Transverse colon (tissue), 4 donors: ENCODE measurements at regions not wholly inside any gene's neighbourhood (a gene's known extent, or its start where the extent isn't known, plus 50 kb on each side); places are given as distances from the start of the nearest gene placed in this dataset.
A peak's percentile ranks its signal among the peaks of the same experiment; 100 is the strongest.

Experiments used
- DNase-seq: peaks from one replicate; pipeline ENCODE4 v3.0.0-alpha.2; 2019
- H3K27ac ChIP-seq, 4 donors: fragments of 200-600 bp; sonication (generic); 2 replicates each; pipeline ENCODE4 v1.5.1; 2016 to 2018; ENCODE audit warnings: inconsistent platforms in 4 of 4
- H3K27me3 ChIP-seq: fragments of 200-600 bp; sonication (generic); 2 replicates; pipeline ENCODE4 v1.5.1; 2017; ENCODE audit warnings: inconsistent platforms
- H3K36me3 ChIP-seq, 4 donors: fragments of 200-600 bp; sonication (generic); 2 replicates each; pipeline ENCODE4 v1.5.1; 2017 to 2019; ENCODE audit warnings: inconsistent platforms in 4 of 4
- H3K4me1 ChIP-seq, 4 donors: fragments of 200-600 bp; sonication (generic); 2 replicates each; pipeline ENCODE4 v1.5.1; 2017 to 2020; ENCODE audit warnings: inconsistent platforms in 4 of 4
- H3K4me3 ChIP-seq, 4 donors: fragments of 200-600 bp; sonication (generic); 1 replicate in 1 of 4; 2 replicates in 3 of 4; pipeline versions ENCODE4 v1.5.1 to v1.6.1; 2017 to 2019; ENCODE audit warnings: inconsistent platforms in 4 of 4
- H3K9me3 ChIP-seq, 2 donors: fragments of 200-600 bp; sonication (generic); 2 replicates each; pipeline ENCODE4 v1.5.1; 2017 to 2019; ENCODE audit warnings: inconsistent platforms in 2 of 2
- EP300 ChIP-seq: sonication (generic); formaldehyde crosslinking; IDR thresholded peaks from one replicate; pipeline ENCODE4 v1.6.1; 2017; ENCODE audit warnings: antibody characterized with exemption, low read depth
- POLR2A ChIP-seq: fragments of 450-650 bp; IDR thresholded peaks from one replicate; pipeline ENCODE4 v1.6.1; 2016; ENCODE audit warnings: antibody characterized with exemption, mild to moderate bottlenecking, moderate library complexity
- POLR2AphosphoS5 ChIP-seq, 3 donors: sonication (generic); formaldehyde crosslinking; IDR thresholded peaks; one replicate each; pipeline ENCODE4 v1.6.1; 2016; ENCODE audit warnings: antibody characterized with exemption in 3 of 3
- WGBS, 2 donors: methylation state at CpG; one replicate each; pipeline ENCODE4 v1.1.5; 2018; ENCODE audit warnings: low coverage in 1 of 2; 5-methylcytosine and 5-hydroxymethylcytosine counted together
- in situ Hi-C, 4 donors: fragments of 200-750 bp; cut with MboI; loops; one replicate each; pipeline versions ENCODE4 v1.15.0 to v1.15.1; 2017; ENCODE audit warnings: low sequenced_read_pairs in 3 of 4, low pct_ligation_motif_present in 1 of 4, low pct_unique_long_range_greater_than_20kb in 1 of 4
- intact Hi-C: fragments of 100-400 bp; cut with DNase I; formaldehyde crosslinking; loops from one replicate; pipeline ENCODE4 v1.15.1; 2023; ENCODE audit warnings: low total_unique reads
- TF ChIP-seq, protein P1 (sequence below), 5 experiments: fragments of 200-600 bp in 3 of 5; fragments of 450-650 bp in 2 of 5; sonication (generic) in 3 of 5; IDR thresholded peaks; 1 replicate in 2 of 5; 2 replicates in 3 of 5; pipeline ENCODE4 v1.5.1; 2016 to 2017; ENCODE audit warnings: antibody characterized with exemption in 5 of 5, inconsistent platforms in 3 of 5, mild to moderate bottlenecking in 2 of 5, moderate library complexity in 1 of 5

DNA sequence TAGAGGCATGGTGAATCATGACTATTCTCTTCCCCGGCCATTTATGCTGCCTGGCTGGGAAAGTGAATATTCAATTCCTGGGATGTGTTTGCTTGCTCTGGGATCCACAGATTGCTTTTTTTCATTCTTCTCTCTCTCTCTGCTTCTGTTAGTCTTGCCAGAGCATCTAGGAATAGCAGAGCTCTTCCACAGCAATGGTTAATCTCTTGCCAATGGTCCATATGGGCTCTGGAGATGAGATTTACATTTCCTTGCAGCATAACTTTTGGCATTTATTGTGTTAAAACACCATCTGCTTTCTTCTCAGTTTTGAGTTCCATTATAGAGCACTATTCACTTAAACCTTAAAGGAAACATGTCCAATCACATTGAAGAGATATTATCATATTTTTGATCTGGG is 59.2 kb upstream of the GUCY1A1 start:
- H3K9me3 ChIP-seq: no peaks in the 10 kb centered on the region
- no peak overlapping the region for H3K4me3 ChIP-seq
- no peaks in the 10 kb centered on the region for H3K36me3 ChIP-seq
- H3K4me1 ChIP-seq: no peaks in the 10 kb centered on the region
- DNase-seq: no peak
- intact Hi-C loops: no loop called here
- TF ChIP-seq POLR2A: no peak
- no peak for TF ChIP-seq EP300
- no peak for TF ChIP-seq POLR2AphosphoS5 (IDR thresholded peaks at IDR 0.05)
- TF ChIP-seq, protein P1, sequence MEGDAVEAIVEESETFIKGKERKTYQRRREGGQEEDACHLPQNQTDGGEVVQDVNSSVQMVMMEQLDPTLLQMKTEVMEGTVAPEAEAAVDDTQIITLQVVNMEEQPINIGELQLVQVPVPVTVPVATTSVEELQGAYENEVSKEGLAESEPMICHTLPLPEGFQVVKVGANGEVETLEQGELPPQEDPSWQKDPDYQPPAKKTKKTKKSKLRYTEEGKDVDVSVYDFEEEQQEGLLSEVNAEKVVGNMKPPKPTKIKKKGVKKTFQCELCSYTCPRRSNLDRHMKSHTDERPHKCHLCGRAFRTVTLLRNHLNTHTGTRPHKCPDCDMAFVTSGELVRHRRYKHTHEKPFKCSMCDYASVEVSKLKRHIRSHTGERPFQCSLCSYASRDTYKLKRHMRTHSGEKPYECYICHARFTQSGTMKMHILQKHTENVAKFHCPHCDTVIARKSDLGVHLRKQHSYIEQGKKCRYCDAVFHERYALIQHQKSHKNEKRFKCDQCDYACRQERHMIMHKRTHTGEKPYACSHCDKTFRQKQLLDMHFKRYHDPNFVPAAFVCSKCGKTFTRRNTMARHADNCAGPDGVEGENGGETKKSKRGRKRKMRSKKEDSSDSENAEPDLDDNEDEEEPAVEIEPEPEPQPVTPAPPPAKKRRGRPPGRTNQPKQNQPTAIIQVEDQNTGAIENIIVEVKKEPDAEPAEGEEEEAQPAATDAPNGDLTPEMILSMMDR (IDR thresholded peaks at IDR 0.05): no peak
- H3K27me3 ChIP-seq: no peaks in the 10 kb centered on the region
- 85 to 86% methylated on average over 1 of the region's 1 CpG for WGBS, 2 donors
- in situ Hi-C loops: no loop called here
- H3K27ac ChIP-seq: no peak overlapping the region

DNA sequence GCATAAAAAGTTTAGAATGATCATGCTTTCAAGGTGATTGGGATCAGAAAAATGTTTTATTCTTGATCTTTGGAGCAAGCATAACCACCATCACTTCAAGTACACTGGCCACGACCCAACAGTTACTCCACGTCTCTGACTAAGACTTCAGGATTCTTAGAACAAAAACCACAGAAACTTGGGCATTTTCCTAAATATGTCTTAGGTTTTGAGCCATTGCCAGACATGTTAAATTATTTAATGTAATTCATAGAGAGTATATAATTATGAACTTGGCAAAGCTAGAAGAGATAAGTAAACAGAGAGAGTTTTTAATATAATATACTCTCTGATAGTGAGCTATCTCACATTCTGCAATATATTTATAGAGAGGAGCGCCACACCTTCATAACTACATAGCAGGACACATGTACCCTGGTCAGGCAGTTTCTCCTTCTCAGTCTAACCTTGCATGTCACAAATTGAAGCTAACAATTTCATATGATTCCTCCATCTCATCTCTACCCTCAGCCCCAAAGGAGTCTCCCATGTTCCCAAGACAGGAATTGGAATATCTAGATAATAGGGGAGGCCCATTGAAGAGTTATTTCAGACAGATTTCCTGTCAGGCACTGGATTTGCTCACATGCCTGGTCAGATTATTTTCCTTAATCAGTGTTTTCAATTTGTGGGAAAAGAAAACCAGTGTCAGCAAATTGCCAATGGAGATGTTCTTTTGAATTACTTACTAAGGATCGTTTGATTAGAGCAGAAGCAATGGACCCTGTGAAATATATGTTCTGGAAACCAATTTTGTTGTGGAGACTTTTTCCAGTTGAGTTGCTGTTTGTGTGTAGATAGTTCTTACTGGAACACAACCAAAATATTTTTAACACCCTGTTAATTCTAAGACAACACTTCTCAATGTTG is 61.7 kb upstream of the GUCY1A1 start:
- TF ChIP-seq EP300 (no peak), POLR2AphosphoS5 (IDR thresholded peaks at IDR 0.05) (no peak), POLR2A (no peak)
- TF ChIP-seq, protein P1 (IDR thresholded peaks at IDR 0.05): no peak
- Histone ChIP-seq H3K27ac (no peak overlapping the region), H3K36me3 (no peaks in the 10 kb centered on the region), H3K9me3 (no peaks in the 10 kb centered on the region), H3K4me3 (no peak overlapping the region), H3K27me3 (no peaks in the 10 kb centered on the region), H3K4me1 (no peaks in the 10 kb centered on the region)
- 39 to 59% methylated on average over 4 of the region's 4 CpGs for WGBS, 2 donors
- in situ Hi-C loops: no loop called here
- intact Hi-C loops: no loop called here
- peak; percentile 24 for DNase-seq

DNA sequence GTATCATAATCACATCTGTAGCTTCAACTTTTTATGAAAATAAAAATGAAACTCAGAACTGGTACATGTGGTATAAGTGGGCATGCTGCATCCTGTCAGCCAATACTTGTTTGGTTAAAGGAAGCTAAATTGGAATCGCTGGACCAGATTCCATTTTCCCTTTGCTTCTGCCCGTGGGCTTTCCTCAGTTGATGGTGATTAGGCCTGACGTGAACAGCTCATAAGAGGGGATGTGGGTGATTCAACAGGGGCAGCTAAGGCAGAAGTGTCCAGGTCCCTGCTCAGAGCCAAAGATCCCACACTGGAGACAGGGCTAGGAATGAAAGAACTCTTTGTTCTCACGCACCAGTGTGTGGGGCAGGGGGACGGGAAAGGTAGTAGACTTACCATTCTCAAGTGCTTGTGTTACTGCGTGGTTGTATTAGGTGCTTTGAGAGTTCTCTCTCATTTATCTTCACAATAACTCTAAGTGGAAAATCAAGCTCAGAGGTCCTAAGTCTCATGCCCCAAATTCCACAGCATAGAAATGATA is 63.2 kb upstream of the GUCY1A1 start:
- Histone ChIP-seq H3K36me3 (no peaks in the 10 kb centered on the region), H3K4me1 (no peaks in the 10 kb centered on the region), H3K27ac (no peak overlapping the region), H3K27me3 (no peaks in the 10 kb centered on the region), H3K4me3 (no peak overlapping the region), H3K9me3 (no peaks in the 10 kb centered on the region)
- in situ Hi-C loops (no loop called here), intact Hi-C loops (no loop called here)
- TF ChIP-seq, protein P1 (IDR thresholded peaks at IDR 0.05): no peak
- no peak for TF ChIP-seq POLR2A
- no peak for DNase-seq
- 82 to 90% methylated on average over 3 to 6 of the region's 6 CpGs for WGBS, 2 donors

DNA sequence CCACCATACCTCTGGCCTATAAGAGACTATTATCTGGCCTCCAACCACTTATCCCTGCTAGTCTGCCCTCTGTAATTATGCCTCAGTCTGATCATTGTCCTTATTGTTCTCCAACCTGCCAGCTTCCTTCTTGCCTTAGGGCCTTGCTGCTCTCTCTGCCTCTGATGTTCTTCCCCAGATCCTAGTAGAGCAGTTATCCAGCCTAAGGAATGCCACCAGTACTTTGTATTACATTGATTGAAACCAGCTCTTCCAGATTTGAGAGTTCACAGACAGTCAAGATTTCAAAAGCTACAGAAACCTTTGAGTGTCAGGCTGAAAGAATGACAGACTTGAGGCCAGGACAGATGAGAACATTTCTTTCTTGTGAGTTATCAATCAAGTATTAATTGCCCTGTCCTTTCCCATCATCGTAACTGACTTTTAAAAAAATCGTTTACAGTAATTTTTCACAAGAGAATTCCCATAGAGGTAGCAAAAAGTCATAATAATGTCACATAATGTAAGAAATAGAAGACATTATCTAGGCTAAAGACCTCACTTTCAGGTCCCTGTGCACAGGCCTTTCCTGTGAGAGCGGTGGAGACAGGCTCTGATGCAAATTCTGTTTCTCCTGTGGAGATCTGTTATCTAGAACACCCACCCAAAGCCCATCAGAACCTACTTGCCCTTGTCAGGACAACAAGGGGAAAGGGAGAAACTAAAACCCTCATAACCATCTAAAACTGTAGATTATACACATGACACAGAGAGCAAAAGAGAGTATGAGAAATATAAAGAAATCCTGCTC is 64.1 kb upstream of the GUCY1A1 start:
- DNase-seq: no peak
- intact Hi-C loops (no loop called here), in situ Hi-C loops (no loop called here)
- Histone ChIP-seq H3K27ac (no peak overlapping the region), H3K4me3 (no peak overlapping the region), H3K9me3 (no peaks in the 10 kb centered on the region), H3K4me1 (no peaks in the 10 kb centered on the region), H3K36me3 (no peaks in the 10 kb centered on the region), H3K27me3 (no peaks in the 10 kb centered on the region)
- TF ChIP-seq POLR2AphosphoS5 (IDR thresholded peaks at IDR 0.05) (no peak), POLR2A (no peak), EP300 (no peak)
- TF ChIP-seq, protein P1 (IDR thresholded peaks at IDR 0.05): no peak
- WGBS, 2 donors: 74 to 92% methylated on average over 2 to 3 of the region's 3 CpGs
